Adrenal gland (tissue), 9 donors: ENCODE measurements at regions not wholly inside any gene's neighbourhood (a gene's known extent, or its start where the extent isn't known, plus 50 kb on each side); places are given as distances from the start of the nearest gene placed in this dataset.

ENCODE experiments used
- DNase-seq, 7 donors: peaks; one replicate each; pipeline ENCODE4 v3.0.0-alpha.2; 2019 to 2020
- H3K27ac ChIP-seq, 5 donors: fragments of 200-600 bp; sonication (generic) in 4 of 5; 1 replicate in 3 of 5; 2 replicates in 2 of 5; pipeline versions ENCODE4 v1.5.1 to v1.8.0; 2016 to 2020; ENCODE audit warnings: mild to moderate bottlenecking in 1 of 5
- H3K27me3 ChIP-seq: fragments of 200-600 bp; 2 replicates; pipeline ENCODE4 v1.8.0; 2021
- H3K36me3 ChIP-seq, 2 donors: fragments of 200-600 bp; replicated peaks in 1 of 2; 1 replicate in 1 of 2; 2 replicates in 1 of 2; pipeline versions ENCODE4 v1.5.1 to v1.8.0; 2018 to 2022
- H3K4me1 ChIP-seq, 2 donors: fragments of 200-600 bp; replicated peaks in 1 of 2; 1 replicate in 1 of 2; 2 replicates in 1 of 2; pipeline versions ENCODE4 v1.5.1 to v1.8.0; 2018 to 2021
- H3K4me3 ChIP-seq, 4 donors: fragments of 200-600 bp; sonication (generic) in 3 of 4; one replicate each; pipeline ENCODE4 v1.5.1; 2016 to 2018
- H3K9me3 ChIP-seq, 3 donors: fragments of 200-600 bp; sonication (generic) in 1 of 3; replicated peaks in 1 of 3; 1 replicate in 2 of 3; 2 replicates in 1 of 3; pipeline versions ENCODE4 v1.5.1 to v1.8.0; 2016 to 2021
- CTCF ChIP-seq, 6 experiments: fragments of 450-650 bp in 4 of 6; fragments of 200-600 bp in 2 of 6; sonication (generic) in 1 of 6; IDR thresholded peaks; 1 replicate in 5 of 6; 2 replicates in 1 of 6; pipeline versions ENCODE4 v1.5.1 to v1.8.0; 2016 to 2021; ENCODE audit warnings: antibody characterized with exemption in 6 of 6, mild to moderate bottlenecking in 2 of 6, moderate library complexity in 1 of 6
- POLR2A ChIP-seq, 2 donors: fragments of 450-650 bp; IDR thresholded peaks; one replicate each; pipeline ENCODE4 v1.6.1; 2017; ENCODE audit warnings: antibody characterized with exemption in 2 of 2, mild to moderate bottlenecking in 2 of 2, moderate library complexity in 1 of 2
- WGBS, 4 donors: extraction: QIAGEN DNeasy Blood & Tissue Kit in 2 of 4; methylation state at CpG; one replicate each; pipeline versions ENCODE4 v1.1.5 to v1.1.7; 2013 to 2017; 5-methylcytosine and 5-hydroxymethylcytosine counted together
- intact Hi-C, 2 donors: fragments of 100-400 bp; cut with DNase I; formaldehyde crosslinking; loops; one replicate each; pipeline versions ENCODE4 v1.14.1 to v1.15.0; 2022 to 2023
- donor health status: healthy with polysubstance abuse.
- donor health status: Bipolar disorder and iron deficiency.
- donor health status: DM: yes; HTN: yes; CAD: no.
- donor health status: DM: no; HTN: no; CAD: no.
- donor health status: DM: no; HTN: no; CAD: no.

DNA sequence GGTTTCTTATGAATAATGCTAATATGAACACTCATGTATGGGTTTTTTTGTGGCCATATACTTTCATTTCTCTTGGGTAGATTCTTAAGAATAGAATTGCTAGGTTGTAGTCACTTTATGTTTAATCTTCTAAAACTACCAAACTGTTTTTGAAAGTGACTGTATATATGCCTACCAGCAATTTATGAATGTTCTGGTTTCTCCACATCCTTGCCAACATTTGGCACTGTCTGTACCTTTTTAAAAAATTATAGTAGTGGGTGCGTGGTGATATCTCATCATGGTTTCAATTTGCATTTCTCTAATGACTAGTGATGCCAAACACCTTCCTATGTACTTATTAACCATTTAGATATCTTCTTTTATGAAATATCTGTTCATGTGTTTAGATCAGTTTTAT lies 110.6 kb upstream of the RIOK3 start:
- Histone ChIP-seq H3K4me3 (no peak overlapping the region), H3K36me3 (no peaks in the 10 kb centered on the region), H3K27ac (no peak overlapping the region), H3K9me3 (no peaks in the 10 kb centered on the region), H3K4me1 (no peaks in the 10 kb centered on the region), H3K27me3 (no peaks in the 10 kb centered on the region)
- WGBS, 4 donors, result 83 to 94% (median 89%) methylated on average over 1 of the region's 1 CpG
- intact Hi-C loops, result no loop called here
- TF ChIP-seq POLR2A (IDR thresholded peaks at IDR 0.05), result no peak
- no peak for TF ChIP-seq CTCF (IDR thresholded peaks at IDR 0.05)
- DNase-seq, result no peak

DNA sequence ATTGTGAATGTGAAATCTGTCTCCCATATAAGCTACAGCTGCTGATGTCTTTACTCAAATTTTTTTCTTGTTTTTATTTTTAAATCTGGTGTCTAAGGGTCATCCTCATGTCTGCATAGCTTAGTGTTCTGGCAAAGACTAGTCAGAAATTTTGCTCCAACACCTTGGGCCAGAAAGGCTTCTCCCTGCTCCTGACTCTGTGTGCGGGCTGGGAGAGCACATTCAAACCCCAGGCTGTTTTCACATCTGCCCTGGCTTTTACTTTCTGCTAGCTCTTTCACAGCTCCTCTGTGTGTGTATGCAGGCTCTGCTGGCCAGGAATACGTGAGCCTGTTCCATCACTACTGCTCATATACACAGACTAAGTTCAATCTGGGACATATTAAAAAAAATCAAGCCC lies 102.9 kb upstream of the RIOK3 start:
- Histone ChIP-seq H3K9me3 (no peaks in the 10 kb centered on the region), H3K36me3 (no peaks in the 10 kb centered on the region), H3K4me1 (no peaks in the 10 kb centered on the region), H3K4me3 (no peak overlapping the region), H3K27ac (no peak overlapping the region), H3K27me3 (no peaks in the 10 kb centered on the region)
- no peak for DNase-seq
- TF ChIP-seq CTCF (IDR thresholded peaks at IDR 0.05) (no peak), POLR2A (IDR thresholded peaks at IDR 0.05) (no peak)
- intact Hi-C loops, result no loop called here
- 69 to 89% (median 82%) methylated on average over 2 of the region's 2 CpGs for WGBS, 4 donors

- TF ChIP-seq CTCF (IDR thresholded peaks at IDR 0.05) (no peak), POLR2A (IDR thresholded peaks at IDR 0.05) (no peak)
- Histone ChIP-seq H3K4me1 (peaks cover 2 to 4% of the 10 kb centered on the region in 2 donors), H3K36me3 (no peaks in the 10 kb centered on the region), H3K27me3 (no peaks in the 10 kb centered on the region), H3K27ac (no peak overlapping the region), H3K4me3 (no peak overlapping the region), H3K9me3 (no peaks in the 10 kb centered on the region)
- WGBS, 4 donors, result 88 to 93% (median 89%) methylated on average over 4 of the region's 4 CpGs
- no peak for DNase-seq
- intact Hi-C loops, result no loop called here
These were observed 101.6 kb upstream of the RIOK3 start for GRCh38 chr18:23351521-23351920.

DNA sequence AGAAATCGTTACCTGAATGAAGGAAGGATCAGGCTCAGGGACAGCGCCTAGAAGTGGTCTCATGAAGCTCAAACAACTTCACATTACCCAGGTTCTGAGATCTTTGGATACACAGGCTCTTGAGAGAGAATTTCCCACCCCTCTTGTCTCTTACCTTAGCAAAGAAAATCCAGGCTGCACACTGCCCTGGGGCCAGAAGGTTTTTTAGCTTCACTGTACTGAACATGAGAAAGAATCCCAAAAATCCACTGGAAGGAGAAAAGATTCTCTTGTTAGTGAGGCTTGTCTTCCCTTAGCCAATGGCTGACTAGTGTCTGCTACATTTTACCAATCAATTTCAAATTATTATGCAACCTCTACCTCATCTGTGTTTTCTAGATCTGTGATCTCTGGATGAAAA lies 101.0 kb upstream of the RIOK3 start:
- no peaks in the 10 kb centered on the region for H3K9me3 ChIP-seq
- TF ChIP-seq CTCF (IDR thresholded peaks at IDR 0.05) (no peak), POLR2A (IDR thresholded peaks at IDR 0.05) (no peak)
- H3K4me3 ChIP-seq, result no peak overlapping the region
- DNase-seq, result no peak
- no peaks in the 10 kb centered on the region for H3K36me3 ChIP-seq
- no peak overlapping the region for H3K27ac ChIP-seq
- H3K4me1 ChIP-seq, result peaks cover 5 to 9% of the 10 kb centered on the region in 2 donors
- intact Hi-C loops, result no loop called here
- WGBS, 4 donors, result 92 to 100% (median 95%) methylated on average over 2 of the region's 2 CpGs
- H3K27me3 ChIP-seq, result no peaks in the 10 kb centered on the region
